ENCODE measurements at regions not wholly inside any gene's neighbourhood (a gene's known extent, or its start where the extent isn't known, plus 50 kb on each side); places are given as distances from the start of the nearest gene placed in this dataset.

- H2BK12ac ChIP-seq (ENCODE audit: insufficient read length, low read depth, low read length), result no peak overlapping the region
- H3K79me2 ChIP-seq (ENCODE audit: insufficient read depth, low read length), result no peaks in the 10 kb centered on the region
- no peak overlapping the region for H3K23ac ChIP-seq (ENCODE audit: insufficient read length, low read depth, low read length)
- H3K23me2 ChIP-seq (ENCODE audit: insufficient read length, low read depth, low read length, poor library complexity, severe bottlenecking), result no peaks in the 10 kb centered on the region
- peaks cover 0 to 15% (median 0%) of the 10 kb centered on the region in 3 experiments; a peak in 3 of 7 replicates for H3K36me3 Mint-ChIP-seq (ENCODE audit: insufficient read depth in 1 of 3, low read depth in 3 of 3)
- H3K27ac Mint-ChIP-seq, result no peak overlapping the region
- H2BK15ac ChIP-seq (ENCODE audit: low read depth, low read length), result no peak overlapping the region
- H3K4ac ChIP-seq (ENCODE audit: low read depth, low read length), result no peak overlapping the region
- H3K56ac ChIP-seq (ENCODE audit: insufficient read length, low read depth, low read length), result no peak overlapping the region
- H3K9me3 ChIP-seq (ENCODE audit: control insufficient read depth, low read depth, low read length), result peaks cover 7% of the 10 kb centered on the region
- no peaks in the 10 kb centered on the region for H3K4me1 Mint-ChIP-seq
- H4K5ac ChIP-seq (ENCODE audit: insufficient read length, low read depth, low read length), result no peak overlapping the region
- H3K27me3 ChIP-seq (ENCODE audit: insufficient read depth, low read length), result no peaks in the 10 kb centered on the region
- H2BK20ac ChIP-seq (ENCODE audit: low read depth, low read length, poor library complexity, severe bottlenecking), result no peak overlapping the region
- H4K91ac ChIP-seq (ENCODE audit: insufficient read length, low read depth, low read length), result no peak overlapping the region
- no peak overlapping the region for H2AFZ ChIP-seq (ENCODE audit: low read length)
- no CpG with 5 or more reads among the region's 2 CpGs for WGBS (ENCODE audit: extremely low coverage, insufficient read length, low lambda C conversion rate)
- H3K4me1 ChIP-seq (ENCODE audit: insufficient read depth, low read length), result no peaks in the 10 kb centered on the region
- H3K79me1 ChIP-seq (ENCODE audit: insufficient read depth, low read depth, low read length, poor library complexity, severe bottlenecking), result no peaks in the 10 kb centered on the region
- no peak for DNase-seq
- no peak overlapping the region for H3K4me3 Mint-ChIP-seq
- no peak overlapping the region for H3T11ph ChIP-seq (ENCODE audit: low read length)
- peaks cover 2% of the 10 kb centered on the region for H3K27me3 Mint-ChIP-seq (ENCODE audit: low read depth)
- TF ChIP-seq, protein P1, sequence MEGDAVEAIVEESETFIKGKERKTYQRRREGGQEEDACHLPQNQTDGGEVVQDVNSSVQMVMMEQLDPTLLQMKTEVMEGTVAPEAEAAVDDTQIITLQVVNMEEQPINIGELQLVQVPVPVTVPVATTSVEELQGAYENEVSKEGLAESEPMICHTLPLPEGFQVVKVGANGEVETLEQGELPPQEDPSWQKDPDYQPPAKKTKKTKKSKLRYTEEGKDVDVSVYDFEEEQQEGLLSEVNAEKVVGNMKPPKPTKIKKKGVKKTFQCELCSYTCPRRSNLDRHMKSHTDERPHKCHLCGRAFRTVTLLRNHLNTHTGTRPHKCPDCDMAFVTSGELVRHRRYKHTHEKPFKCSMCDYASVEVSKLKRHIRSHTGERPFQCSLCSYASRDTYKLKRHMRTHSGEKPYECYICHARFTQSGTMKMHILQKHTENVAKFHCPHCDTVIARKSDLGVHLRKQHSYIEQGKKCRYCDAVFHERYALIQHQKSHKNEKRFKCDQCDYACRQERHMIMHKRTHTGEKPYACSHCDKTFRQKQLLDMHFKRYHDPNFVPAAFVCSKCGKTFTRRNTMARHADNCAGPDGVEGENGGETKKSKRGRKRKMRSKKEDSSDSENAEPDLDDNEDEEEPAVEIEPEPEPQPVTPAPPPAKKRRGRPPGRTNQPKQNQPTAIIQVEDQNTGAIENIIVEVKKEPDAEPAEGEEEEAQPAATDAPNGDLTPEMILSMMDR (conservative IDR thresholded peaks at IDR 0.05), result no peak
- H2BK5ac ChIP-seq (ENCODE audit: insufficient read length, low read length), result no peak overlapping the region
- H3K27ac ChIP-seq (ENCODE audit: insufficient read length, low read depth, low read length), result no peak overlapping the region
- H4K8ac ChIP-seq (replicated peaks; ENCODE audit: insufficient read length, low read depth, low read length), result no peak overlapping the region
- H2BK120ac ChIP-seq (ENCODE audit: low read depth, low read length, poor library complexity, severe bottlenecking), result no peak overlapping the region
- no peak overlapping the region for H3K14ac ChIP-seq (ENCODE audit: insufficient read depth, low read length)
- H2AK5ac ChIP-seq (ENCODE audit: insufficient read length, low read length), result no peak overlapping the region
- H3K9me3 Mint-ChIP-seq, result peaks cover 8 to 17% of the 10 kb centered on the region in 2 experiments
- H4K20me1 ChIP-seq (ENCODE audit: control insufficient read depth, insufficient read depth, insufficient read length), result no peaks in the 10 kb centered on the region
- H3K9ac ChIP-seq (ENCODE audit: extremely low read depth, insufficient read length, low read length), result no peak overlapping the region
- H3K18ac ChIP-seq (ENCODE audit: insufficient read length, low read depth, low read length), result no peak overlapping the region
- H3K4me2 ChIP-seq (ENCODE audit: insufficient read depth, insufficient read length, low read length), result no peak overlapping the region
These were observed 170.3 kb downstream of the MIS18A start for GRCh38 chr21:32108566-32108965.
